Peyer's patch (tissue), 4 donors: ENCODE measurements at regions not wholly inside any gene's neighbourhood (a gene's known extent, or its start where the extent isn't known, plus 50 kb on each side); places are given as distances from the start of the nearest gene placed in this dataset.

Experiments used
- POLR2A ChIP-seq, 2 donors: fragments of 450-650 bp; IDR thresholded peaks; one replicate each; pipeline ENCODE4 v1.5.1; 2017; ENCODE audit warnings: antibody characterized with exemption in 2 of 2, mild to moderate bottlenecking in 2 of 2, moderate library complexity in 2 of 2
- TF ChIP-seq, protein P1 (sequence below), 6 experiments: fragments of 450-650 bp in 4 of 6; fragments of 200-600 bp in 2 of 6; sonication (generic) in 1 of 6; IDR thresholded peaks; one replicate each; pipeline ENCODE4 v1.5.1; 2017 to 2019; ENCODE audit warnings: antibody characterized with exemption in 6 of 6, mild to moderate bottlenecking in 3 of 6, moderate library complexity in 1 of 6

DNA sequence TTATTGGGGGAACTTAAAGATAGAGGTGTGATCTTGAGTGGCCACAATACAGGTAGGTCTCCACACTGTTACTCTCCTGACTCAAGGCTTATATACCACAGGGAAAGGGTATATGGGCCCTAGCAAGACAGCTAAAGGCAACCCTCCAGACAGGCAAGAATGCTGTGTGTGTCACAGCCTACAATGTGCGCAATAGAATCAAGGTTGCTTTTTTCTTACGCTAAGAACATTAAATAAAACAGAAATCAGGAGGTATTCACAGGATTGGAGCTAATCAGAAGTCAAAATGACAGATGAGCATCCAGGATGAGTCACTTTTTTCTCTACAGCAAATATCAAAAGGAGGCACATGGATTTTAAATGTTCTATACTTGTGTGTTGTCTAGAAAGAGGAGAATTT, 1797.9 kb upstream of the SEL1L start:
- TF ChIP-seq, protein P1, sequence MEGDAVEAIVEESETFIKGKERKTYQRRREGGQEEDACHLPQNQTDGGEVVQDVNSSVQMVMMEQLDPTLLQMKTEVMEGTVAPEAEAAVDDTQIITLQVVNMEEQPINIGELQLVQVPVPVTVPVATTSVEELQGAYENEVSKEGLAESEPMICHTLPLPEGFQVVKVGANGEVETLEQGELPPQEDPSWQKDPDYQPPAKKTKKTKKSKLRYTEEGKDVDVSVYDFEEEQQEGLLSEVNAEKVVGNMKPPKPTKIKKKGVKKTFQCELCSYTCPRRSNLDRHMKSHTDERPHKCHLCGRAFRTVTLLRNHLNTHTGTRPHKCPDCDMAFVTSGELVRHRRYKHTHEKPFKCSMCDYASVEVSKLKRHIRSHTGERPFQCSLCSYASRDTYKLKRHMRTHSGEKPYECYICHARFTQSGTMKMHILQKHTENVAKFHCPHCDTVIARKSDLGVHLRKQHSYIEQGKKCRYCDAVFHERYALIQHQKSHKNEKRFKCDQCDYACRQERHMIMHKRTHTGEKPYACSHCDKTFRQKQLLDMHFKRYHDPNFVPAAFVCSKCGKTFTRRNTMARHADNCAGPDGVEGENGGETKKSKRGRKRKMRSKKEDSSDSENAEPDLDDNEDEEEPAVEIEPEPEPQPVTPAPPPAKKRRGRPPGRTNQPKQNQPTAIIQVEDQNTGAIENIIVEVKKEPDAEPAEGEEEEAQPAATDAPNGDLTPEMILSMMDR (IDR thresholded peaks at IDR 0.05) = no peak
- no peak for TF ChIP-seq POLR2A (IDR thresholded peaks at IDR 0.05)
